ENCODE measurements at regions not wholly inside any gene's neighbourhood (a gene's known extent, or its start where the extent isn't known, plus 50 kb on each side); places are given as distances from the start of the nearest gene placed in this dataset.
A peak's percentile ranks its signal among the peaks of the same experiment; 100 is the strongest.
"Not testable (repeated sequence)": the region's sequence is repeated elsewhere in the genome, so short reads cannot be mapped to it uniquely, and the experiment has no call there.

GRCh38 chr17:56690441-56691291, 97.2 kb downstream of the NOG start:
- DNase-seq (ENCODE audit: low read depth) = no peak

GRCh38 chr17:56694825-56695224, 101.3 kb downstream of the NOG start:
- no peak for DNase-seq (ENCODE audit: low read depth)

GRCh38 chr17:56697190-56697589, 103.7 kb downstream of the NOG start:
- no peak for DNase-seq (ENCODE audit: low read depth)

- no peak for DNase-seq (ENCODE audit: low read depth)
These were observed 105.8 kb downstream of the NOG start for GRCh38 chr17:56699186-56699894.

GRCh38 chr17:56700919-56701420, 107.5 kb downstream of the NOG start:
- no peak for DNase-seq (ENCODE audit: low read depth)

GRCh38 chr17:56707312-56708219, 114.1 kb downstream of the NOG start:
- no peak for DNase-seq (ENCODE audit: low read depth)

- DNase-seq (ENCODE audit: low read depth) = no peak
These were observed 114.7 kb downstream of the NOG start for GRCh38 chr17:56708220-56708558.

- DNase-seq (ENCODE audit: low read depth) = no peak
These were observed 115.3 kb downstream of the NOG start for GRCh38 chr17:56708670-56709410.

GRCh38 chr17:56710986-56711385, 117.5 kb downstream of the NOG start:
- DNase-seq (ENCODE audit: low read depth) = no peak

- peak; percentile 47 for DNase-seq (ENCODE audit: low read depth)
These were observed 117.9 kb downstream of the C17orf67 start for GRCh38 chr17:56715613-56716357.

- DNase-seq (ENCODE audit: low read depth) = no peak
These were observed 116.2 kb downstream of the C17orf67 start for GRCh38 chr17:56717471-56717870.

GRCh38 chr17:56718515-56718914, 115.2 kb downstream of the C17orf67 start:
- DNase-seq (ENCODE audit: low read depth) = no peak

GRCh38 chr17:56723421-56723820, 110.3 kb downstream of the C17orf67 start:
- DNase-seq (ENCODE audit: low read depth) = no peak

- DNase-seq (ENCODE audit: low read depth) = no peak
These were observed 109.1 kb downstream of the C17orf67 start for GRCh38 chr17:56724664-56725063.

GRCh38 chr17:56725144-56725543, 108.6 kb downstream of the C17orf67 start:
- no peak for DNase-seq (ENCODE audit: low read depth)

- DNase-seq (ENCODE audit: low read depth) = no peak
These were observed 105.7 kb downstream of the C17orf67 start for GRCh38 chr17:56727876-56728617.

GRCh38 chr17:56731096-56731495, 102.6 kb downstream of the C17orf67 start:
- not testable (repeated sequence) for DNase-seq (ENCODE audit: low read depth)

- DNase-seq (ENCODE audit: low read depth) = no peak
These were observed 99.9 kb downstream of the C17orf67 start for GRCh38 chr17:56733833-56734232.

GRCh38 chr17:56735842-56736241, 97.9 kb downstream of the C17orf67 start:
- no peak for DNase-seq (ENCODE audit: low read depth)

Data from activated T-helper 9 cell treated with anti-CD3 and anti-CD28 coated beads, Interleukin-2, amount 50 U/mL, for 16 hours (primary cell).